ENCODE measurements at regions not wholly inside any gene's neighbourhood (a gene's known extent, or its start where the extent isn't known, plus 50 kb on each side); places are given as distances from the start of the nearest gene placed in this dataset.
"Not testable (repeated sequence)": the region's sequence is repeated elsewhere in the genome, so short reads cannot be mapped to it uniquely, and the experiment has no call there.

DNA sequence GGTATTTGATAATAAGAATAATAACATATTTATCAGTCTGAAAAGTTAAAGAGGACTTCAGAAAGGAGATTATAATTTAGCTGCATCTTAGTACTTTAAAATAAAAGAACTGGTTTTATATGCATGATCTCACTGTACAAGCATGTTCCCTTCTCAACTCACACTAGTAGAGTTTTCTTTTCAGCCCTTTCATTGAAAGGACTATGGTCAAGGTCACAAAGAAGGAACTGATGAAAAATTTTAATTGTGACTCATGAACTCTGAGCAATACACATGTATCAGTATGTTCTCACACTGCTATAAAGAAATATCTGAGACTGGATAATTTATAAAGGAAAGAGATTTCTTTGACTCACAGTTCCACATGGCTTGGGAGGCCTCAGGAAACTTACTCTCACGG, 73.7 kb upstream of the NDST4 start:
- DNase-seq, result no peak

DNA sequence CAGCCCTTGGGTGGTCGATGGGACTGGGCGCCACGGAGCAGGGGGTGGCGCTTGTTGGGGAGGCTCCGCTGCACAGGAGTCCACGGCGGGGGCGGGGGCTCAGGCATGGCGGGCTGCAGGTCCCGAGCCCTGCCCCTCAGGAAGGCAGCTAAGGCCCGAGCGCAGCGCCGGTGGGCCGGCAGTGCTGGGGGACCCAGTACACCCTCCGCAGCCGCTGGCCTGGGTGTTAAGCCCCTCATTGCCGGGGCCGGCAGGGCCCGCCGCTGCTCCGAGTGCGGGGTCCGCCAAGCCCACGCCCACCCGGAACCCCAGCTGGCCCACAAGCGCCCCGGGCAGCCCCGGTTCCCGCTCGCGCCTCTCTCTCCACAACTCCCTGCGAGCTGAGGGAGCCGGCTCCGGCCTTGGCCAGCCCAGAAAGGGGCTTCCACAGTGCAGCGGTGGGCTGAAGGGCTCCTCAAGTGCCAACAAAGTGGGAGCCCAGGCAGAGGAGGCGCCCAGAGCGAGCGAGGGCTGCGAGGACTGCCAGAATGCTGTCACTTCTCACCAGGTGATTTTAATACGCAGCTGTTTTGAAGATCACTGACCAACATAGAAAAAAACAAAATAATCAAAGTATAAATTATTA, 66.1 kb upstream of the NDST4 start:
- not testable (repeated sequence) for DNase-seq

DNA sequence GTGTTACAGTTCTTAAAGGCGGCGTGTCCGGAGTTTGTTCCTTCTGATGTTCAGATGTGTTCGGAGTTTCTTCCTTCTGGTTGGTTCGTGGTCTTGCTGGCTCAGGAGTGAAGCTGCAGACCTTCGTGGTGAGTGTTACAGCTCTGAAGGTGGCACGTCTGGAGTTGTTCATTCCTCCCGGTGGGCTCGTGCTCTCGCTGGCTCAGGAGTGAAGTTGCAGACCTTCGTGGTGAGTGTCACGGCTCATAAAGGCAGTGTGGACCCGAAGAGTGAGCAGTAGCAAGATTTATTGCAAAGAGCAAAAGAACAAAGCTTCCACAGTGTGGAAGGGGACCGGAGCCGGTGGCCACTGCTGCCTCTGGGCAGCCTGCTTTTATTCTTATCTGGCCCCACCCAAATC, 65.3 kb upstream of the NDST4 start:
- DNase-seq, result not testable (repeated sequence)

DNA sequence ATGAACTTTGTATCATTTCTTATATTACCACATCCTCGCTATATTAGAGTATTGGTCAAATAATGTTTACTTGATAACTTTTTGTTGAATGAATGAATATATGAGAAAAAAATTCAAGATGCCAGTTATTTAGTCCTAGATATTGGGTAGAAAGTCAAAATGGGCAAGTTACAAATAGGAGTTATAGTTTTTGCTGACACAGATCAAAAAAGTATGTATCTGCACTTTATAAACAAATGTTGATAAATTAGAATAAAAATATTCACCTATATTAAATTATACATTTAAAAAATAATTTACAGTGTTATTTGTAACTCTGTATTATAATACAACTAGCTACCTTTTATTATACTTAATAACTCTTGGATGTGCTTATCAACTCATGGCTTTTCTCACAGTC, 57.8 kb upstream of the NDST4 start:
- DNase-seq, result no peak

DNA sequence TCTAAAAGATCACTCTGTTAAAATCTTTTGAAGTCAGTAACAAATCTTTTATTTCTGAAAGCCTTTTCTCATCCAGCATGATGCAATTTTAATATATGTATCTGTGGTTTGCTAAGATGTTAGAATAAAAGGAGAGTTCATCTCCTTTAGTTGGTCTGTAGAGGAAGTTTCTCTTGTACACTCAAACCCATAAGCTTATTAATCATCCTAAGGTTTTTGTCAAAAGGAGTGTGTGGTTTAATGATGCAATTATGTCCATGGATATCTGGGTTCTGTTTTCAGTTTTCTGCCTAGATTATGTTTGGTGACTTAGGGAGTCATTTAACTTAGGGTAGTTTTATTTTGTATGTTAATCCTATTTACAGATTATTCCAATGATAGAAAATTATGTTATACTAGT, 52.1 kb upstream of the NDST4 start:
- DNase-seq, result no peak

All from NCI-H2227 treated with DMSO at 0.1 percent for 48 hours (cell line).